Putamen (tissue), 1 donor: ENCODE measurements at regions not wholly inside any gene's neighbourhood (a gene's known extent, or its start where the extent isn't known, plus 50 kb on each side); places are given as distances from the start of the nearest gene placed in this dataset.

ENCODE experiments used
- DNase-seq: peaks from one replicate; pipeline ENCODE4 v3.0.0-alpha.2; 2016; ENCODE audit warnings: low spot score

- no peak for DNase-seq
These were observed 125.6 kb upstream of the PRPS1L1 start for GRCh38 chr7:18153183-18153748.

- DNase-seq: no peak
These were observed 127.1 kb upstream of the PRPS1L1 start for GRCh38 chr7:18154726-18155125.

- no peak for DNase-seq
These were observed 129.6 kb upstream of the PRPS1L1 start for GRCh38 chr7:18157233-18157632.

GRCh38 chr7:18162657-18163056 is 135.0 kb upstream of the PRPS1L1 start:
- no peak for DNase-seq

GRCh38 chr7:18163091-18163490 is 135.4 kb upstream of the PRPS1L1 start:
- DNase-seq: no peak

GRCh38 chr7:18165166-18165565 is 137.5 kb upstream of the PRPS1L1 start:
- DNase-seq: no peak

- no peak for DNase-seq
These were observed 138.4 kb upstream of the PRPS1L1 start for GRCh38 chr7:18166002-18166401.

- DNase-seq: no peak
These were observed 140.2 kb upstream of the PRPS1L1 start for GRCh38 chr7:18167815-18168214.

GRCh38 chr7:18174996-18175395 is 147.3 kb upstream of the PRPS1L1 start:
- DNase-seq: no peak

GRCh38 chr7:18175801-18176450 is 148.3 kb upstream of the PRPS1L1 start:
- no peak for DNase-seq

GRCh38 chr7:18177129-18177814 is 149.6 kb upstream of the PRPS1L1 start:
- no peak for DNase-seq

- DNase-seq: peak; percentile 12
These were observed 150.4 kb upstream of the PRPS1L1 start for GRCh38 chr7:18177815-18178660.

GRCh38 chr7:18179093-18179492 is 151.4 kb upstream of the PRPS1L1 start:
- DNase-seq: no peak

GRCh38 chr7:18180685-18181084 is 153.0 kb upstream of the PRPS1L1 start:
- DNase-seq: no peak

- no peak for DNase-seq
These were observed 162.0 kb upstream of the PRPS1L1 start for GRCh38 chr7:18189500-18190126.

- DNase-seq: no peak
These were observed 163.7 kb upstream of the PRPS1L1 start for GRCh38 chr7:18191341-18191740.

GRCh38 chr7:18191862-18192625 is 164.4 kb upstream of the PRPS1L1 start:
- DNase-seq: no peak

GRCh38 chr7:18194616-18195015 is 167.0 kb upstream of the PRPS1L1 start:
- DNase-seq: no peak

GRCh38 chr7:18196638-18197037 is 169.0 kb upstream of the PRPS1L1 start:
- DNase-seq: no peak

- DNase-seq: no peak
These were observed 171.2 kb upstream of the PRPS1L1 start for GRCh38 chr7:18198868-18199267.

GRCh38 chr7:18200266-18200665 is 172.6 kb upstream of the PRPS1L1 start:
- no peak for DNase-seq
